ENCODE measurements at regions not wholly inside any gene's neighbourhood (a gene's known extent, or its start where the extent isn't known, plus 50 kb on each side); places are given as distances from the start of the nearest gene placed in this dataset.
"Not testable (repeated sequence)": the region's sequence is repeated elsewhere in the genome, so short reads cannot be mapped to it uniquely, and the experiment has no call there.

DNA sequence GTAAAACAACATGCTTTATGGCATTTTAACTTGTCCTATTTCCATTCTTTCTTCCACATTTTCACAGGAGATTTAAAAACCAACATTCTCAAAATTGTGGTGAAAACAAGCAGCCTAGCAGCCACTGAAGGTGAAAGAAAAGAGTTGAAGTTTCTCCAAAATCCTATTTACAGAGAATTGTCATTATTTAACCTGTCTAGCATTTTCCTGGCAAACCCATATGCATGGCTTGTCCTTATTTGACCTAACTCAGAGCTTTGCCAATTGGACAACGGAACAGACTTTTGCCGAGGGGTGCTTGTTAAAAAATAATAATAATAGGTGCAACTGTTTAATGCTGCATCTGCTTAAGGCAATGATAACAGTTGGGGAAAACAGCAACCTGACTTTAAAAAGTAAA lies 80.4 kb upstream of the PCSK5 start:
- H3K4me3 ChIP-seq (ENCODE audit: low read depth, low read length): no peak overlapping the region
- TF ChIP-seq, protein P1, sequence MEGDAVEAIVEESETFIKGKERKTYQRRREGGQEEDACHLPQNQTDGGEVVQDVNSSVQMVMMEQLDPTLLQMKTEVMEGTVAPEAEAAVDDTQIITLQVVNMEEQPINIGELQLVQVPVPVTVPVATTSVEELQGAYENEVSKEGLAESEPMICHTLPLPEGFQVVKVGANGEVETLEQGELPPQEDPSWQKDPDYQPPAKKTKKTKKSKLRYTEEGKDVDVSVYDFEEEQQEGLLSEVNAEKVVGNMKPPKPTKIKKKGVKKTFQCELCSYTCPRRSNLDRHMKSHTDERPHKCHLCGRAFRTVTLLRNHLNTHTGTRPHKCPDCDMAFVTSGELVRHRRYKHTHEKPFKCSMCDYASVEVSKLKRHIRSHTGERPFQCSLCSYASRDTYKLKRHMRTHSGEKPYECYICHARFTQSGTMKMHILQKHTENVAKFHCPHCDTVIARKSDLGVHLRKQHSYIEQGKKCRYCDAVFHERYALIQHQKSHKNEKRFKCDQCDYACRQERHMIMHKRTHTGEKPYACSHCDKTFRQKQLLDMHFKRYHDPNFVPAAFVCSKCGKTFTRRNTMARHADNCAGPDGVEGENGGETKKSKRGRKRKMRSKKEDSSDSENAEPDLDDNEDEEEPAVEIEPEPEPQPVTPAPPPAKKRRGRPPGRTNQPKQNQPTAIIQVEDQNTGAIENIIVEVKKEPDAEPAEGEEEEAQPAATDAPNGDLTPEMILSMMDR (IDR thresholded peaks at IDR 0.05; ENCODE audit: low read depth, low read length): no peak
- peaks cover 5% of the 10 kb centered on the region; the same call in 1 of the 2 replicates for H3K9me3 ChIP-seq (ENCODE audit: control insufficient read depth, insufficient read depth, low read length)
- ChIA-PET CTCF (no interaction called here), POLR2A (no interaction called here)
- H3K27me3 ChIP-seq (ENCODE audit: control insufficient read depth, insufficient read depth, low read length): no peaks in the 10 kb centered on the region
- no peak for DNase-seq (ENCODE audit: low read depth, low spot score)
- no peak overlapping the region for H3K27ac ChIP-seq (ENCODE audit: low read depth, low read length)

DNA sequence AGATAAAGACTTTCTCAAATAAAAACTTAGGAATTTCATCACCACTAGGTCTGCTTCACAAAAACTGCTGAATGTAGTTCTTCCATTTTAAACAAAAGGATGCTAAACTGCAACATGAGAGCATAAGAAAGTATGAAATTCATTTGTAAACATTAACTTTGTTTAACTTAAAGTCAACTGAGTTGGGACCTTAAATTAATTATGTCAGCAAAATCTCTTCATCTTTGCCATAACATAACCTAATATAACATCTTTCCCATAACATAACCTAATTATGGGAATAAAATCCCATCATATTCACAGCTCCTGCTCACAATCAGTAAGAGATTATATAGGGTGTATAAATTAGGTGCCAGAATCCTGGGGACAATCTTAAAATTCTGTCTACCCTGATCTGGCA lies 78.8 kb upstream of the PCSK5 start:
- H3K27ac ChIP-seq (ENCODE audit: low read depth, low read length): no peak overlapping the region
- no peaks in the 10 kb centered on the region for H3K27me3 ChIP-seq (ENCODE audit: control insufficient read depth, insufficient read depth, low read length)
- DNase-seq (ENCODE audit: low read depth, low spot score): no peak
- TF ChIP-seq, protein P1 (IDR thresholded peaks at IDR 0.05; ENCODE audit: low read depth, low read length): no peak
- POLR2A ChIA-PET: no interaction called here
- H3K9me3 ChIP-seq (ENCODE audit: control insufficient read depth, insufficient read depth, low read length): peaks cover 5% of the 10 kb centered on the region; the same call in 1 of the 2 replicates
- CTCF ChIA-PET: no interaction called here
- no peak overlapping the region for H3K4me3 ChIP-seq (ENCODE audit: low read depth, low read length)

DNA sequence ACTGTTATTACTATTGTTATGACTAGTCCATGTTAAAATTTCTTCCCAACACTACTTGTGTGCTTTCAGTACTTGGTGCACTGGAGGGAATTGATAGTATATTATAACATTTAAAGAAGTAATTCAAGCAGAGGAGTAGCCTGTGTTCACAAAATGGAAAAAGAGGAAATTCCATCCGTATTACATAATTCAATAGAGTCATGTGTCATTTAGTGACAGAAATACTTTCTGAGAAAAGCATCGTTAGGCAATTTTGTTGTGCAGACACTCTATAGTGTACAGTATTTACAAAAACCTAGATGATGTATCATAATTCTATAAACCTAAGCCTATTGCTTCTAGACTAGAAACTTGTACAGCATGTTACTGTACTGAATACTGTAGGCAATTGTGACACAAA lies 78.3 kb upstream of the PCSK5 start:
- no peaks in the 10 kb centered on the region for H3K27me3 ChIP-seq (ENCODE audit: control insufficient read depth, insufficient read depth, low read length)
- no peak for DNase-seq (ENCODE audit: low read depth, low spot score)
- no peak overlapping the region for H3K27ac ChIP-seq (ENCODE audit: low read depth, low read length)
- H3K9me3 ChIP-seq (ENCODE audit: control insufficient read depth, insufficient read depth, low read length): peaks cover 5% of the 10 kb centered on the region; the same call in 1 of the 2 replicates
- ChIA-PET CTCF (no interaction called here), POLR2A (no interaction called here)
- H3K4me3 ChIP-seq (ENCODE audit: low read depth, low read length): no peak overlapping the region
- TF ChIP-seq, protein P1 (IDR thresholded peaks at IDR 0.05; ENCODE audit: low read depth, low read length): no peak

DNA sequence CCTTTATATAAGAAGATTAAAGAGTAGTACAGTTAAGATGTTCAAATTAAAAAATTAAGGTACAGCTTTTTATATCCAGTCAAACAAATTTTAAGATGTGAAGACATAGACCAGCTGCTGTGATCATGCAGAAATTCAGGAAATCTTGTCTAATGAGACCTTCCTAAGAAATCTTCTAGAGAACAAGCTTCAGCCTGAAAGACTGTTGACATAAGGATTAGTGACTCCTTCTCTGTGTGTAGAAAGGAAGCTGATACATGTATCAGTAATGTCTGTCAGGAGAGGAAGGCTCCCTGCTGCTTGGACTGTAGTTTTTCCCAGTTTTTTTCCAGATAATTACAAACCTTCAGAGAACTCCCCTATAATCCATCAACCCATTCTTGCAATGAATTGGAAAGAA lies 75.8 kb upstream of the PCSK5 start:
- H3K4me3 ChIP-seq (ENCODE audit: low read depth, low read length): no peak overlapping the region
- no peaks in the 10 kb centered on the region for H3K27me3 ChIP-seq (ENCODE audit: control insufficient read depth, insufficient read depth, low read length)
- TF ChIP-seq, protein P1 (IDR thresholded peaks at IDR 0.05; ENCODE audit: low read depth, low read length): no peak
- CTCF ChIA-PET: no interaction called here
- no peaks in the 10 kb centered on the region for H3K9me3 ChIP-seq (ENCODE audit: control insufficient read depth, insufficient read depth, low read length)
- no peak for DNase-seq (ENCODE audit: low read depth, low spot score)
- POLR2A ChIA-PET: no interaction called here
- H3K27ac ChIP-seq (ENCODE audit: low read depth, low read length): no peak overlapping the region

DNA sequence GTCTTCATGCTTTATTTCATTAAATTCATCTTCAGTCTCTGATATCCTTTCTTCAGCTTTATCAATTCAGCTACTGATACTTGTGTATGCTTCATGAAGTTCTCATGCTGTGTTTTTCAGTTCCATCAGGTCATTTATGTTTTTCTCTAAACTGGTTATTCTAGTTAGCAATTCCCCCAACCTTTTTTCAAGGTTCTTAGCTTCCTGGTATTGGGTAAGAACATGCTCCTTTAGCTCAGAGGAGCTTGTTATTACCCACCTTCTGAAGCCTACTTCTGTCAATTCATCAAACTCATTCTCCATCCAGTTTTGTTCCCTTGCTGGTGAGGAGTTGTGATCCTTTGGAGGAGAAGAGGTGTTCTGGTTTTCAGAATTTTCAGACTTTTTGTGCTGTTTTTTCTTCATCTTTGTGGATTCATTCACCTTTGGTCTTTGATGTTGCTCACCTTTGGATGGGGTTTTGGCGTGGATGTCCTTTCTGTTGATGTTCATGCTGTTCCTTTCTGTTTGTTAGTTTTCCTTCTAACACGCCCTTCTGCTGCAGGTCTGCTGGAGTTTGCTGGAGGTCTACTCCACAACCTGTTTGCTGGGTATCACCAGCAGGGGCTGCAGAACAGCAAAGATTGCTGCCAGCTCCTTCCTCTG lies 69.9 kb upstream of the PCSK5 start:
- CTCF ChIA-PET; H3K9me3 ChIP-seq (ENCODE audit: control insufficient read depth, insufficient read depth, low read length): not testable (repeated sequence)

More for the DNA sequence above, 69.9 kb upstream of the PCSK5 start:
- H3K27me3 ChIP-seq (ENCODE audit: control insufficient read depth, insufficient read depth, low read length); DNase-seq (ENCODE audit: low read depth, low spot score); H3K27ac ChIP-seq (ENCODE audit: low read depth, low read length); H3K4me3 ChIP-seq (ENCODE audit: low read depth, low read length); POLR2A ChIA-PET: not testable (repeated sequence)

Data from AG04450 (cell line).